Mesenchymal stem cell (in vitro differentiated cells and primary cell): ENCODE measurements at regions not wholly inside any gene's neighbourhood (a gene's known extent, or its start where the extent isn't known, plus 50 kb on each side); places are given as distances from the start of the nearest gene placed in this dataset.
"Not testable (repeated sequence)": the region's sequence is repeated elsewhere in the genome, so short reads cannot be mapped to it uniquely, and the experiment has no call there.

Source experiments
- DNase-seq: peaks from one replicate; pipeline ENCODE4 v3.0.0-alpha.2; 2013
- H2AFZ ChIP-seq: one replicate; pipeline ENCODE4 v1.6.1; 2013; ENCODE audit warnings: low read depth, mild to moderate bottlenecking, control low read depth, inconsistent platforms, low read length, moderate library complexity
- H2AK5ac ChIP-seq: 2 replicates; pipeline ENCODE4 v1.6.1; 2013; ENCODE audit warnings: low read length, moderate library complexity, mild to moderate bottlenecking, inconsistent platforms; ENCODE audit not compliant: severe bottlenecking
- H2BK120ac ChIP-seq: one replicate; pipeline ENCODE4 v1.6.1; 2013; ENCODE audit warnings: low read depth, mild to moderate bottlenecking, inconsistent platforms, low read length, moderate library complexity
- H2BK12ac ChIP-seq, 2 experiments: one replicate each; pipeline ENCODE4 v1.6.1; 2013; ENCODE audit warnings: inconsistent platforms in 2 of 2, low read length in 2 of 2, mild to moderate bottlenecking in 2 of 2, moderate library complexity in 2 of 2, control low read depth in 1 of 2
- H2BK15ac ChIP-seq: one replicate; pipeline ENCODE4 v1.6.1; 2013; ENCODE audit warnings: mild to moderate bottlenecking, low read depth, inconsistent platforms; ENCODE audit not compliant: poor library complexity, severe bottlenecking
- H2BK5ac ChIP-seq: 2 replicates; pipeline ENCODE4 v1.6.1; 2013; ENCODE audit warnings: low read depth, mild to moderate bottlenecking, low read length, control low read depth, inconsistent platforms; ENCODE audit not compliant: poor library complexity, severe bottlenecking
- H3K14ac ChIP-seq, 2 experiments: one replicate each; pipeline ENCODE4 v1.6.1; 2013; ENCODE audit warnings: inconsistent platforms in 2 of 2, low read length in 2 of 2, control low read depth in 1 of 2, mild to moderate bottlenecking in 1 of 2, moderate library complexity in 1 of 2
- H3K18ac ChIP-seq, 2 experiments: one replicate each; pipeline ENCODE4 v1.6.1; 2013; ENCODE audit warnings: inconsistent platforms in 2 of 2, low read length in 2 of 2, control low read depth in 1 of 2, low read depth in 1 of 2, mild to moderate bottlenecking in 1 of 2
- H3K23ac ChIP-seq, 2 experiments: one replicate each; pipeline ENCODE4 v1.6.1; 2013; ENCODE audit warnings: inconsistent platforms in 2 of 2, low read length in 2 of 2, mild to moderate bottlenecking in 2 of 2, moderate library complexity in 2 of 2, control low read depth in 1 of 2
- H3K27ac ChIP-seq: 2 replicates; pipeline ENCODE4 v1.5.1; 2013; ENCODE audit warnings: mild to moderate bottlenecking, moderate library complexity, low read length, control low read depth, inconsistent platforms; ENCODE audit not compliant: poor library complexity, severe bottlenecking
- H3K27me3 ChIP-seq, 2 experiments: 2 replicates each; pipeline versions ENCODE4 v1.6.1 to v1.7.0; 2013; ENCODE audit warnings: low read length in 2 of 2, mild to moderate bottlenecking in 2 of 2, moderate library complexity in 2 of 2, control low read depth in 1 of 2, inconsistent platforms in 1 of 2; ENCODE audit not compliant: control insufficient read depth in 1 of 2, insufficient read depth in 1 of 2
- H3K36me3 ChIP-seq, 2 experiments: 2 replicates each; pipeline versions ENCODE4 v1.6.1 to v1.7.0; 2013; ENCODE audit warnings: low read length in 2 of 2, control low read depth in 1 of 2, inconsistent platforms in 1 of 2, low read depth in 1 of 2, mild to moderate bottlenecking in 1 of 2; ENCODE audit not compliant: insufficient read depth in 2 of 2, control insufficient read depth in 1 of 2
- H3K4ac ChIP-seq, 2 experiments: one replicate each; pipeline ENCODE4 v1.6.1; 2013; ENCODE audit warnings: inconsistent platforms in 2 of 2, low read length in 2 of 2, mild to moderate bottlenecking in 2 of 2, moderate library complexity in 2 of 2, control low read depth in 1 of 2, low read depth in 1 of 2
- H3K4me1 ChIP-seq: 2 replicates; pipeline ENCODE4 v1.6.1; 2013; ENCODE audit warnings: low read depth, low read length, control low read depth; ENCODE audit not compliant: control insufficient read depth, insufficient read depth
- H3K4me2 ChIP-seq: 2 replicates; pipeline ENCODE4 v1.6.1; 2013; ENCODE audit warnings: low read length, mild to moderate bottlenecking, inconsistent platforms; ENCODE audit not compliant: poor library complexity, severe bottlenecking
- H3K4me3 ChIP-seq, 2 experiments: 2 replicates each; pipeline versions ENCODE4 v1.5.1 to v1.7.0; 2013; ENCODE audit warnings: low read length in 2 of 2, mild to moderate bottlenecking in 2 of 2, control low read depth in 1 of 2, low read depth in 1 of 2; ENCODE audit not compliant: insufficient read depth in 1 of 2
- H3K79me1 ChIP-seq: replicated peaks from 2 replicates; pipeline ENCODE4 v1.6.1; 2013; ENCODE audit warnings: mild to moderate bottlenecking, control low read depth, low read length, inconsistent platforms; ENCODE audit not compliant: poor library complexity, severe bottlenecking
- H3K9ac ChIP-seq: 2 replicates; pipeline ENCODE4 v1.7.0; 2013; ENCODE audit warnings: mild to moderate bottlenecking, low read length, moderate library complexity
- H3K9me3 ChIP-seq: 2 replicates; pipeline ENCODE4 v1.7.0; 2013; ENCODE audit warnings: mild to moderate bottlenecking, low read length; ENCODE audit not compliant: control insufficient read depth
- H4K8ac ChIP-seq: one replicate; pipeline ENCODE4 v1.6.1; 2013; ENCODE audit warnings: inconsistent platforms, mild to moderate bottlenecking, low read length, moderate library complexity
- H4K91ac ChIP-seq: one replicate; pipeline ENCODE4 v1.6.1; 2013; ENCODE audit warnings: mild to moderate bottlenecking, low read length, inconsistent platforms
- WGBS: methylation state at CpG from one replicate; pipeline ENCODE4 v1.1.7; 2013; ENCODE audit warnings: mixed read lengths; 5-methylcytosine and 5-hydroxymethylcytosine counted together

DNA sequence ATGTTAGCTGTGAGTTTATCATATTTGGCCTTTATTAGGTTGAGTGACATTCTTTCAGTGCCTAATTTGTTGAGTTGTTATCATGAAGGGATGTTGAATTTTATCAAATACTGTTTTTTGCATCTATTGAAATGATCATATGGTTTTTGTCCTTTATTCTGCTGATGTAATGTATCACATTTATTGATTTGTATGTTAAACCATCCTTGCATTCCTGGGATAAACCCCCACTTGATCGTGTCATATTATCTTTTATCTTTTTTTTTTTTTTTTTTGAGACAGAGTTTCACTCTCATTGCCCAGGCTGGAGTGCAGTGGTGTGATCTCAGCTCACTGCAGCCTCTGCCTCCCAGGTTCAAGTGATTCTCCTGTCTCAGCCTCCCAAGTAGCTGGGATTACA lies 51.9 kb upstream of the MFGE8 start:
- not testable (repeated sequence) for H3K4ac ChIP-seq, H3K4me1 ChIP-seq, H2BK5ac ChIP-seq, H3K4me3 ChIP-seq, H3K27me3 ChIP-seq, H3K14ac ChIP-seq, DNase-seq, H4K91ac ChIP-seq, H2BK120ac ChIP-seq, H3K4me2 ChIP-seq, H3K9ac ChIP-seq, H2BK15ac ChIP-seq, H2BK12ac ChIP-seq, H4K8ac ChIP-seq, H3K36me3 ChIP-seq, H2AFZ ChIP-seq, H3K18ac ChIP-seq, H3K23ac ChIP-seq, H3K27ac ChIP-seq, H3K79me1 ChIP-seq, H2AK5ac ChIP-seq
- H3K9me3 ChIP-seq, result peaks cover 18% of the 10 kb centered on the region
- no CpG with 5 or more reads among the region's 1 CpG for WGBS

- Histone ChIP-seq H2BK12ac (no peak overlapping the region), H3K36me3 (no peaks in the 10 kb centered on the region), H3K27me3 (no peaks in the 10 kb centered on the region), H2BK5ac (no peak overlapping the region), H2BK15ac (no peak overlapping the region), H3K9me3 (peaks cover 9% of the 10 kb centered on the region), H3K27ac (no peak overlapping the region), H3K4me2 (no peak overlapping the region), H3K9ac (no peak overlapping the region), H3K23ac (no peak overlapping the region), H2AFZ (no peak overlapping the region), H3K79me1 (no peaks in the 10 kb centered on the region), H3K18ac (no peak overlapping the region), H3K14ac (no peak overlapping the region), H2AK5ac (no peak overlapping the region), H4K8ac (no peak overlapping the region), H4K91ac (no peak overlapping the region), H3K4me3 (no peak overlapping the region), H2BK120ac (no peak overlapping the region), H3K4ac (no peak overlapping the region), H3K4me1 (no peaks in the 10 kb centered on the region)
- no peak for DNase-seq
- no CpG with 5 or more reads among the region's 1 CpG for WGBS
Measured at GRCh38 chr15:88970232-88970631, 57.1 kb upstream of the MFGE8 start.

DNA sequence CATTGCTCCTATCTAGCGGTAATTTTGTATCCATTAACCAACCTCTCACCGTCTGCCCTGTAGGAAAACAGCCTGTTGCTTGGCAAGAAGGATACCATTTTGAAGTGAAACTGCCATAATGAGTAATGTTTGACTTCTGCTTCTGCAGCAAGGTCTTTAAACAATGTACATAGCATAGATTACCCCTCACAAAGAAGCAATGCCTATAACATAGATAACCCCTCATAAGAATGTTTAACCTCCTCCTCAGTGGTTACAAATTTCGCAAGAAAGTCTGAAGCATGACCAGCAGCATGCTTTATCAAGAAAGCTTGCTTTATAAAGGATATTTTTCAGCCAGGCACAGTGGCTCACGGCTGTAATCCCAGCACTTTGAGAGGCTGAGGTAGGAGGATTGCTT lies 61.2 kb upstream of the MFGE8 start:
- Histone ChIP-seq H2BK12ac (no peak overlapping the region), H3K18ac (no peak overlapping the region), H3K36me3 (no peaks in the 10 kb centered on the region), H3K79me1 (no peaks in the 10 kb centered on the region), H4K91ac (no peak overlapping the region), H2AK5ac (no peak overlapping the region), H2BK120ac (no peak overlapping the region), H2BK5ac (no peak overlapping the region), H3K4me2 (no peak overlapping the region), H3K4me3 (no peak overlapping the region), H2BK15ac (no peak overlapping the region), H3K27ac (no peak overlapping the region), H3K14ac (no peak overlapping the region), H4K8ac (no peak overlapping the region), H3K27me3 (peaks cover 0 to 15% of the 10 kb centered on the region in 2 experiments), H3K4me1 (no peaks in the 10 kb centered on the region), H3K9ac (no peak overlapping the region), H3K9me3 (peaks cover 21% of the 10 kb centered on the region), H2AFZ (no peak overlapping the region), H3K4ac (no peak overlapping the region), H3K23ac (no peak overlapping the region)
- 85% methylated on average over 4 of the region's 4 CpGs for WGBS
- no peak for DNase-seq

GRCh38 chr15:88975891-88976290 lies 62.7 kb upstream of the MFGE8 start:
- Histone ChIP-seq H3K23ac (no peak overlapping the region), H3K14ac (no peak overlapping the region), H3K18ac (no peak overlapping the region), H2BK120ac (no peak overlapping the region), H3K4ac (no peak overlapping the region), H2BK15ac (no peak overlapping the region), H3K4me1 (no peaks in the 10 kb centered on the region), H3K27me3 (peaks cover 0 to 15% of the 10 kb centered on the region in 2 experiments), H3K36me3 (no peaks in the 10 kb centered on the region), H2AK5ac (no peak overlapping the region), H4K8ac (no peak overlapping the region), H4K91ac (no peak overlapping the region), H2BK12ac (no peak overlapping the region), H3K4me2 (no peak overlapping the region), H3K9ac (no peak overlapping the region), H3K27ac (no peak overlapping the region), H3K4me3 (no peak overlapping the region), H2BK5ac (no peak overlapping the region), H3K79me1 (no peaks in the 10 kb centered on the region), H3K9me3 (peaks cover 12% of the 10 kb centered on the region), H2AFZ (no peak overlapping the region)
- DNase-seq, result no peak
